GM19043 (cell line): ENCODE measurements at regions not wholly inside any gene's neighbourhood (a gene's known extent, or its start where the extent isn't known, plus 50 kb on each side); places are given as distances from the start of the nearest gene placed in this dataset.
"Not testable (repeated sequence)": the region's sequence is repeated elsewhere in the genome, so short reads cannot be mapped to it uniquely, and the experiment has no call there.

Experiments
- ATAC-seq: cut with Tn5 transposase; IDR thresholded peaks from one replicate; pipeline ENCODE4 v1.9.1; 2021; ENCODE audit warnings: low read depth; ENCODE audit not compliant: unreplicated experiment

- no peak for ATAC-seq
These were observed 76.3 kb upstream of the LIPC start for GRCh38 chr15:58355382-58355971.

- ATAC-seq: no peak
These were observed 75.8 kb upstream of the LIPC start for GRCh38 chr15:58355973-58356372.

GRCh38 chr15:58357529-58358476 lies 74.0 kb upstream of the LIPC start:
- no peak for ATAC-seq

- no peak for ATAC-seq
These were observed 71.2 kb upstream of the LIPC start for GRCh38 chr15:58360421-58361090.

GRCh38 chr15:58361273-58361759 lies 70.5 kb upstream of the LIPC start:
- ATAC-seq: no peak

GRCh38 chr15:58362262-58362922 lies 69.4 kb upstream of the LIPC start:
- no peak for ATAC-seq

- ATAC-seq: not testable (repeated sequence)
These were observed 68.7 kb upstream of the LIPC start for GRCh38 chr15:58363118-58363517.

- not testable (repeated sequence) for ATAC-seq
These were observed 68.1 kb upstream of the LIPC start for GRCh38 chr15:58363673-58364072.

- not testable (repeated sequence) for ATAC-seq
These were observed 66.7 kb upstream of the LIPC start for GRCh38 chr15:58365098-58365497.

- ATAC-seq: no peak
These were observed 62.5 kb upstream of the LIPC start for GRCh38 chr15:58369261-58369701.

GRCh38 chr15:58369956-58370355 lies 61.8 kb upstream of the LIPC start:
- ATAC-seq: no peak

- no peak for ATAC-seq
These were observed 57.6 kb upstream of the LIPC start for GRCh38 chr15:58374147-58374546.

GRCh38 chr15:58377193-58377592 lies 54.6 kb upstream of the LIPC start:
- ATAC-seq: no peak

- no peak for ATAC-seq
These were observed 53.3 kb upstream of the LIPC start for GRCh38 chr15:58378241-58379085.

- ATAC-seq: not testable (repeated sequence)
These were observed 52.3 kb upstream of the LIPC start for GRCh38 chr15:58379454-58379853.

- no peak for ATAC-seq
These were observed 51.4 kb upstream of the LIPC start for GRCh38 chr15:58380280-58380945.

GRCh38 chr15:58381697-58382096 lies 50.1 kb upstream of the LIPC start:
- no peak for ATAC-seq
